LHCN-M2 (cell line): ENCODE measurements at regions not wholly inside any gene's neighbourhood (a gene's known extent, or its start where the extent isn't known, plus 50 kb on each side); places are given as distances from the start of the nearest gene placed in this dataset.
"Not testable (repeated sequence)": the region's sequence is repeated elsewhere in the genome, so short reads cannot be mapped to it uniquely, and the experiment has no call there.

Experiments
- DNase-seq: peaks from one replicate; pipeline ENCODE4 v3.0.0-alpha.2; 2012; ENCODE audit warnings: low read depth

- DNase-seq = no peak
Measured at GRCh38 chr1:173341971-173342370, 134.8 kb upstream of the TNFSF4 start.

GRCh38 chr1:173342736-173343135 is 134.4 kb upstream of the PRDX6 start:
- DNase-seq = no peak

- no peak for DNase-seq
Measured at GRCh38 chr1:173344034-173344743, 132.9 kb upstream of the PRDX6 start.

GRCh38 chr1:173347282-173347818 is 129.8 kb upstream of the PRDX6 start:
- DNase-seq = no peak

GRCh38 chr1:173352635-173353034 is 124.5 kb upstream of the PRDX6 start:
- not testable (repeated sequence) for DNase-seq

GRCh38 chr1:173353350-173353749 is 123.8 kb upstream of the PRDX6 start:
- no peak for DNase-seq

- no peak for DNase-seq
Measured at GRCh38 chr1:173354937-173355280, 122.2 kb upstream of the PRDX6 start.

- DNase-seq = no peak
Measured at GRCh38 chr1:173355281-173356031, 121.7 kb upstream of the PRDX6 start.

- DNase-seq = peak; percentile 37
Measured at GRCh38 chr1:173356191-173356762, 120.9 kb upstream of the PRDX6 start.

- DNase-seq = no peak
Measured at GRCh38 chr1:173360487-173361063, 116.6 kb upstream of the PRDX6 start.

- DNase-seq = no peak
Measured at GRCh38 chr1:173362543-173362942, 114.6 kb upstream of the PRDX6 start.

GRCh38 chr1:173364827-173365226 is 112.3 kb upstream of the PRDX6 start:
- DNase-seq = no peak

GRCh38 chr1:173365341-173365740 is 111.8 kb upstream of the PRDX6 start:
- no peak for DNase-seq

GRCh38 chr1:173367136-173367535 is 110.0 kb upstream of the PRDX6 start:
- DNase-seq = no peak

GRCh38 chr1:173370586-173370985 is 106.5 kb upstream of the PRDX6 start:
- DNase-seq = peak; percentile 14

GRCh38 chr1:173376065-173376464 is 101.1 kb upstream of the PRDX6 start:
- DNase-seq = not testable (repeated sequence)

- no peak for DNase-seq
Measured at GRCh38 chr1:173377266-173377665, 99.9 kb upstream of the PRDX6 start.

- peak; percentile 31 for DNase-seq
Measured at GRCh38 chr1:173383351-173383750, 93.8 kb upstream of the PRDX6 start.

GRCh38 chr1:173388352-173388751 is 88.8 kb upstream of the PRDX6 start:
- no peak for DNase-seq

GRCh38 chr1:173392895-173393658 is 84.1 kb upstream of the PRDX6 start:
- peak; percentile 95 for DNase-seq

- peak; percentile 73 for DNase-seq
Measured at GRCh38 chr1:173393659-173394000, 83.5 kb upstream of the PRDX6 start.

- DNase-seq = not testable (repeated sequence)
Measured at GRCh38 chr1:173394813-173395212, 82.3 kb upstream of the PRDX6 start.
